Subcutaneous abdominal adipose tissue (tissue), 5 donors: ENCODE measurements at regions not wholly inside any gene's neighbourhood (a gene's known extent, or its start where the extent isn't known, plus 50 kb on each side); places are given as distances from the start of the nearest gene placed in this dataset.

Source experiments
- H3K27ac ChIP-seq: one replicate; pipeline ENCODE4 v1.7.0; 2013; ENCODE audit warnings: low read depth, mild to moderate bottlenecking, inconsistent platforms, low read length, moderate library complexity
- H3K27me3 ChIP-seq, 5 donors: one replicate each; pipeline ENCODE4 v1.7.0; 2013; ENCODE audit warnings: low read length in 5 of 5, inconsistent platforms in 1 of 5; ENCODE audit not compliant: control insufficient read depth in 5 of 5, insufficient read depth in 4 of 5
- H3K36me3 ChIP-seq, 5 donors: one replicate each; pipeline ENCODE4 v1.7.0; 2013; ENCODE audit warnings: low read length in 5 of 5; ENCODE audit not compliant: control insufficient read depth in 5 of 5, insufficient read depth in 5 of 5
- H3K4me1 ChIP-seq, 5 donors: one replicate each; pipeline ENCODE4 v1.7.0; 2013; ENCODE audit warnings: low read length in 5 of 5, mild to moderate bottlenecking in 3 of 5, moderate library complexity in 1 of 5; ENCODE audit not compliant: control insufficient read depth in 5 of 5, insufficient read depth in 5 of 5
- H3K4me3 ChIP-seq, 5 donors: one replicate each; pipeline ENCODE4 v1.7.0; 2013; ENCODE audit warnings: low read length in 5 of 5, low read depth in 1 of 5
- H3K9ac ChIP-seq, 5 donors: one replicate each; pipeline ENCODE4 v1.7.0; 2013; ENCODE audit warnings: low read length in 5 of 5, mild to moderate bottlenecking in 4 of 5, moderate library complexity in 3 of 5
- H3K9me3 ChIP-seq, 5 donors: one replicate each; pipeline ENCODE4 v1.7.0; 2013; ENCODE audit warnings: low read length in 5 of 5; ENCODE audit not compliant: control insufficient read depth in 5 of 5
- donor health status: healthy.
- donor health status: healthy.
- donor health status: healthy.
- donor health status: healthy.
- donor health status: healthy.

DNA sequence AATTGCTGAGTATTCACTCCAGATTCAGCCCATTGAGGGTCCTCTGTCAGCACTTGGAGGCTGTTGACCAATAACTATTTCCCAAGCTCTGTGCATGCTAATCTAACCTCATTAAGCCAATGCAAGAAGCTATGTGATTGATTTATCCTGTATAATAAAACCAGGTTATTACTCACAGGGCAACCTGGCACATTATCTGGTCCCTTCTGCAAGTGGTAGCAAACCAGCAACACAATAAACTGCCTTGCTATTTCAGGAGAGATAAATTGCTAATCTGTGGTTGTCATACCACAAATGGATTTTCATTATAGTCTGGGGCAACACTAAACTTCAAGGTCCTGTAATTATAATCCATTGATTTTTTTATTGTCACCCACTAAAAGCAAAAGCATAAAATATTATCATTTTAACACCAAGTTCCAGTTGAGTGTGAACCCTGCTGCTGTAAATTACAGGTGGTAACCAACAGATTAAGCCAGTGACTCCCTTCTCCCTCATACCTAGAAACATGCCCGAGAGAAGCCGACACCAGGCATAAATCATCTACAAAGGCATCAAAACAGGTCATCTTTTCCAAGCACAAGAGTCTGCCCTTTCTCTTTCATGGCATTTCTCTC, 51.1 kb upstream of the SOX9 start:
- Histone ChIP-seq H3K27ac (no peak overlapping the region), H3K9ac (no peak overlapping the region), H3K4me3 (no peak overlapping the region), H3K9me3 (no peaks in the 10 kb centered on the region), H3K4me1 (no peaks in the 10 kb centered on the region), H3K36me3 (no peaks in the 10 kb centered on the region), H3K27me3 (peaks cover 0 to 6% (median 0%) of the 10 kb centered on the region in 5 donors)
